SW480 (cell line): ENCODE measurements at regions not wholly inside any gene's neighbourhood (a gene's known extent, or its start where the extent isn't known, plus 50 kb on each side); places are given as distances from the start of the nearest gene placed in this dataset.
"Not testable (repeated sequence)": the region's sequence is repeated elsewhere in the genome, so short reads cannot be mapped to it uniquely, and the experiment has no call there.

Experiments
- DNase-seq: peaks from one replicate; pipeline ENCODE4 v3.0.0-alpha.2; 2016; ENCODE audit warnings: low spot score

DNA sequence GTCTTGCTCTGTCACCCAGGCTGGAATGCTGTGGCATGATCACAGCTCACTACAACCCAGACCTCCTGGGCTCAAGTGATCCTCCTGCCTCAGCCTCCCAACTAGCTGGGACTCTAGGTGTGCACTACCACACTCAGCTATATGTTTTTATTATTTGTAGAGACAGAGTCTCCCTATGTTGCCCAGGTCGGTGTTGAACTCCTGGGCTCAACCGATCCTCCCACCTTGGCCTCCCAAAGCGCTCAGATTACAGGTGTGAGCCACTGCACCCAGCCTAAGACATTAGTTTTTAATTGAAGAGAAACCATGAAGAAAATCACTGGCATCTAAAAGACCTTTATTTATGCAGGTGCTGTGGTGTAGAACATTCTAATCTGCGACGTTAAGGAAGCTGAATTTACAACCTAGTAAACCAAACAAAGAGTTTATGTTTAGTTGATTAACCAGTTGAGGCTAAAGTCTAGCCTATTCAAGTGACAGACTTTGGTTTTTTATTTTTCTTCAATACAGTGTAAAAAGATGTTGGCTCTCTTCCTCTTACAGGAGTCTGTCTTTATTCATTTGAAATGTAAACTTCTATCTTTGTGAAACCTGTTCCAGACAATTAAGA lies 52.5 kb upstream of the NBL1 start:
- DNase-seq, result no peak

DNA sequence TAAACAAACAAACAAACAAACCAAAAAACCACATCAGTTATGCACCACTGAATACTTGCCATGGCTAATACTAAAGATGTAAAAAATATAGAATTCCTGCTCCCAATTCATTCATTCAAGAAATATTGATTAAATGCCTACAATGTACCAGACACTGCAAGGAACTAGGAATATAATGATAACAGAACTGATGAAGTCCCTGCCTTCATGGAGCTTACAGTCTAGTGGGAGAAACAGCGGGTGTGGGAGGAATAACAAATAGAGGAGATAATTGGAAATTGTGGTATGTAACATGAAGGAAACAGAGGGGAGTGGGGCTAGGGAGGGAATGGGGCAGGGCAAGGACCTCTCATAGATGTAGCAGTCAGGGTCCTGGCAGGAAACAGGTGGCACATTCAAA lies 58.6 kb upstream of the NBL1 start:
- DNase-seq, result no peak

DNA sequence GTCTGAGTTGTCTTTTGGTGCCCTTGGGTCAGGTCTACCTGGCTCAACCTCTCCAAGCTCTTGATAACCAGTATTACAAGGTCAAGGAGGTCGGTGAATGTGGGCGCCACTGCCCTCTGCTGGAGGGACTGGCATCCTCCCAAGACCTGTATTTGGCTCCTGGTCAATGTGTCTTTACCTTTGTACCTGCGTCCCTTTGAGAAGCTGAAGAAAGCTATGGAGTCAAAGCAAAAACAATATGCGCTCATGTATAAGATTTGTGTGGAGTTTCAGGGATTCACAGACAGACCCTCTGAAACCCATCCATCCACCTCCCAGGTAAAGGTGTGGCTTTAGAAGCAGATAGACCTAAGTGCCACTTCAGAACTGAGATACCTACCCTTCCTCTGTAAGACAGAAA lies 61.8 kb upstream of the NBL1 start:
- peak; percentile 27 for DNase-seq

DNA sequence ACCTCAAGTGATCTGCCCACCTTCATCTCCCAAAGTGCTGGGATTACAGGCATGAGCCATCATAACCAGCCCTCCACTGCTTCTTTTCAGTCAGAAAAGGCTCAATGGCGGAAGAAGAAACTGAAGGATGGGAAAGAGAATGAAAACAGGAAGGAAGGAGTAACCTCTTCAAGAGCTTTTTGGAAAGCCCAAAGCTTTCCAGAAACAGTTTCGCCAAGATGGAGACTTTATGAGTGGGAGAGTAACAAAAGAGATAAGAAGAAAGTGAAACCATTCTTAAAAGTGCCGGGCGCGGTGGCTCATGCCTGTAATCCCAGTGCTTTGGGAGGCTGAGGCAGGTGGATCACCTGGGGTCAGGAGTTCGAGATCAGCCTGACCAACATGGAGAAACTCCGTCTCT lies 62.7 kb upstream of the NBL1 start:
- DNase-seq, result no peak

DNA sequence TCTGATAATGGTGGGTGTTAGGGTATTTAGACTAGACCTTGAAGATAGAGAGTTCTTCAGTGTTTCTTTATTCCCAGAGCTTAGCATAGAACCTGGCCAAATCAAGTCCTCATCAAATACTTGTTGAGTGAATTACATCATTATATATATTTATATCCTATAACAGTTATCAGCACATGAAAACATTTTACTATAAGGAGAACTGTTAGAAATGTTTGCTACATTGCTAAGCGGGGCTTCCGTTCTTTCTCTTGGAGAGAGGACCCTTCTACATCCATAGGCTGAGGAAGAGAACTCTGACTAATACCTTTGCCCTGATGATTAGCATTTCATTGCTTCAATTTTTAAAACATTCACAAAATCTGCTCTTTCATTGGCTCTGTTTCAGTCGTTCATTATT lies 66.5 kb upstream of the NBL1 start:
- DNase-seq, result no peak

DNA sequence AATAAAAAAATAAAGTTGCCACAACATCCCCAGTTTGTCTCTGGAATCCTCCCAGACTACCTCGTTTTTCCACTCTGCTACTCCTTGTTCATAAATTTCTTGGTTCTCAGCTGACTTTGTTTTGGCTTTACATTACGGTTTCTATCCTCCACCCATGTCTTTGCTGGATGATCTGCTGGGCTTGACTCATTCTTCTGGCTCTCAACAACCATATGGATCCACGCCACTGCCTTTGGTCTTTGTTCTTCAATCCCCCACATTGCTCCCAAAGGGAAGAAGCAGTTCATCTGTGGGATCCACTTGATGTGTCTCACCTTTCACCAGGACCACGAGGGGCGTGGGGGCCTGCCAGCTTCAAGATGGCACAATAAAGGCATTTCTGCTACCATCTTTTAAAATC lies 67.1 kb upstream of the NBL1 start:
- no peak for DNase-seq

DNA sequence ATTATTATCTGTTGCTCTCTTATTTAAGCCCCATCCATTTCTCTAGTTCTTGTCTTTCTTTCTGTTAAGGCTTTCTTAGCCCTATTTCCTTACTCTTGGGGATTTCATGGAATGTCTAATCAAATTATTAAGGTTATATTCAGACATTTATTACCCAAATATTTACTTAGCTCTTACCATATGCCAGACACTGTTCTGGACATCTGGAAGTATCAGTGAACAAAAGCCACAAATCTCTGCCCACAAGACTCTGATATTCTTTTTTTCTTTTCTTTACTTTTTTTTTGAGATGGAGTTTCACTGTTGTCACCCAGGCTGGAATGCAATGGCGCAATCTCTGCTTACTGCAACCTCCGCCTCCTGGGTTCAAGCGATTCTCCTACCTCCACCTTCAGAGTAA lies 74.3 kb upstream of the NBL1 start:
- no peak for DNase-seq

DNA sequence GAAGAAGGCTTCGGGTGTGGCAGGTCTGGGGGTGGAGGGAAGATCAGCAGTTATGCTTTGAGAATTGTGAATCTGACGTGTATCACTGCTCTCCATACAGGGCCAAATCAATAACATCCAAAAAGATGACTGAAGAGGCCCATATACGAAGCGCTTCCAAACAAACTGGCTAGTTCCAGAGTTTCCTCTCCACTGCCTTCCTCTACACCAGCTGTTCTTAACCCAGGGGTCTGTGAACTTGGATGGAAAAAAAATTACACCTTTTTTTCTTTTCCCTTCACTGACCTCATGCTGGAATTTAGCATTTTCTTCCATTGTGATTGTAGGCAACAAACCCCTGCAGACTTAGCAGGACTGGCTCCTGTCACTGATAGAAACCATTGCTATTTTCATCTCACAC lies 77.1 kb upstream of the NBL1 start:
- DNase-seq, result no peak

DNA sequence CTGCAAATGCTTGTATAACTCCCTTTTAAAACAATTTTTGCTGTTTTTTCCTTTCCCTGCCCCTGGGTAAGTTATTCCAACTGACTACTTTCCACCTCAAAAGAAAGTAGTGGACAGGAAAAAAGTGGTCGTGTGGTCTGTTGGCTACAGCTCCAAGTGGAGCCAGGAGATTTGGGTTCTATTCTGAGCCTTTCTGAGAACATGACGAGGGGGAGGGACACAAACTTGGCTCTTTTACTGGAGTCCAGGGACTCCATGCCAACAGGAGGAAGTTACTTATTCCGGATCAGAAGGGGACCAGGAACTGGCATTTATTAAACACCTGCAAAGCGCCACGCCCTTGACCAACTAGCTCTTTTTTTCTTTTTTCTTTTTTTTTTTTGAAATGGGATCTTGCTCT lies 79.0 kb upstream of the CAPZB start:
- DNase-seq, result no peak

DNA sequence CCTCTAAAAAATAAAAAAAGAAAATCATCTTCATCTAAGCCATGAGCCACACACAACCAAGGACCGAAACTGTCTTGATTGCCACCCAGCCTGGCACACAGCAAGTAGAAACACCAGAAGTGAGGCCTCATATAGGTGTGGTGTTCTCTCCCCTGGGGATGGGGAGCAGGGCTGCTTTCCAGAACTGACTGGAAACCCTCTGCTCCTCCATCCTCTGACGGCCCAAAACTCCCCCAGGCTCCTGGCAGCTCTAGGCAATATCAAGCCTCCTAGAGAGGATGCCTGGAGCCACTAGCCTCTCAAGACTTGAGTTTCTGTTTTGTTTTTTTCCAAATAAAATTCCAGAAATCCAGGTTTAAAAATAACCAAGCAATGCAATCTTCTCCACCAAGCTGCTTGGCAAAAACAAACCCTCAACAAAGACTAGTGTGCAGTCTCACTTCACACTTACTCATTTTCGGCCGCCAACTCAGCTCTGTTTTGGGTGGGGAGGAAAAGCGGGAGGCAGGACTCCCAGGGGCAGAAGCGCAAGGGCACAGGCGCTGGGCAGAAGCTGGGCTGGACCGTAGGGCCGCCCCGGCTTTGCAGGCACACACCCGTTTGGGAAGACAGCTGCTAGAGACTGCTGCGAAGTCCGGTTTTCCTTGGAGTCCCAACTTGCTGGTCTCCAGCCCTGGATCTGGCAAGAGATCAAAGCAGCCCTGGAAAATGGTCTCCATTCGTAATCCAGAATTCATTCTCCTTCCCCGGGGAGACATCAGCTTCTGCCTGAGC lies 78.2 kb upstream of the CAPZB start:
- no peak for DNase-seq

DNA sequence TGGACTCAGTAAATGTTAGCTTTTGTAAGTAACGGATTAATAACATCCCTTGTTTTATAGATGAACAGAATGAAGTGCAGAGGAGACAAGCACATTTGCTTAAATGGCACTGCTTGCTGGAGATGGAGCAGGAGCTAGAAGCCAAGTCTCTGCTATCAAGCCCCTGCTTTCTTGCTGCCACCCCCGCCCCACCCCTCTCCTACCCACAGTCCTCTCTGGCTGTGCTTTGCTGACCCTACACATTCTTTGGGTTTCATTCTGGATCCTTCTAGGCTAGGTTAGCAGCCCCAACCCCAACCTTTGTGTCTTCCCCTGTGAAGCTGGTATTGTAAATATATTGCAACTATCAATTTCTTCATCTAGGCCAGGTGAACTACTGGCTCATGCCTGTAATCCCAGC lies 77.5 kb upstream of the CAPZB start:
- DNase-seq, result no peak

DNA sequence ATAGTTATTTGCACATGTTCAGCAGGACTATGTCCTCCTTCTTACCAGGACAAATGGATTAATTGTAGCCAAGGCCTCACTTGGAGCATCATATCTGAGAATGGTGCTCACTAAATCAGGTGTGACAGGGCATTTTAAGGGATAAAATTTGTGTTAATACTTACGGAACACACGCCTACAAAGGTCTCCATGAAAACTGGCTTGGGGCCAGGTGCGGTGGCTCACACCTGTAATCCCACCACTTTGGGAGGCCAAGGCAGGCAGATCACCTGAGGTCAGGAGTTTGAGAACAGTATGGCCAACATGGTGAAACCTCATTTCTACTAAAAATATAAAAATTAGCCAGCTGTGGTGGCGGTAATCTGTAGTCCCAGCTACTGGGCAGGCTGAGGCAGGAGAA lies 75.1 kb upstream of the CAPZB start:
- DNase-seq, result no peak

DNA sequence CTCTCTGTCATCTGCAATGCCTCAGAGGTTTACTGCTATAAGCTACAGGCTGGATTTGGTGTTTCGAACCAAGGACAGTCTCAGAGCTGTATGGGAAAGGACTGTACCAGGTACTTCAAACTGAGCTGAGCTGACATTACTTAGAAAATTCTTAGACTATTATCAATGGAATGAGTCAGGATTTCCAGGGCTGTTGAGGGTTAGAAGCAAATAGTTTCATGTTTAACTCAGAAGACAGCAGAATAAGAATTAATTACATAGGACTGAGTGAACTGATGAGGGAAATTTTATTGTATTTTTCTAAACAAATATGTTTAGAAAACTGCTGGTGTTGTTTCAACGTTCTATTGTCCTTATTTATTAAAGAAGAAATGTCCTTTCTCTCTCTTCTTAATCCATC lies 74.3 kb upstream of the CAPZB start:
- DNase-seq, result no peak

DNA sequence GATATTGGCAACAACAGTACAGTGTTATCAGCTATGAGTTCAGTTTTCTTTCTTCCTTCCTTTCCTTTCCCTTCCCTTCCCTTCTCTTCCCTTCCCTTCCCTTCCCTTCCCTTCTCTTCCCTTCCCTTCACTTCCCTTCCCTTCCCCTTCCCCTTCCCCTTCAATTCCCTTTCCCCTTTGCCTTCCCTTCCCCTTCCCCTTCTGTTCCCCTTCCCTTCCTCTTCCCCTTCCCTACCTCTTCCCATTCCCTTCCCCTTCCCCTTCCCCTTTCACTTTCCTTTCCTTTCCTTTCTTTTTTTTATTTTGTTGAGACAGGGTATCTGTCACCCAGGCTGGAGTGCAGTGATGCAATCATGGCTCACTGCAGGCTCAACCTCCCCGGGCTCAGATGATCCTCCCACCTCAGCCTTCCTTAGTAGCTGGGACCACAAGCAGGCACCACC lies 72.3 kb upstream of the CAPZB start:
- no peak for DNase-seq

DNA sequence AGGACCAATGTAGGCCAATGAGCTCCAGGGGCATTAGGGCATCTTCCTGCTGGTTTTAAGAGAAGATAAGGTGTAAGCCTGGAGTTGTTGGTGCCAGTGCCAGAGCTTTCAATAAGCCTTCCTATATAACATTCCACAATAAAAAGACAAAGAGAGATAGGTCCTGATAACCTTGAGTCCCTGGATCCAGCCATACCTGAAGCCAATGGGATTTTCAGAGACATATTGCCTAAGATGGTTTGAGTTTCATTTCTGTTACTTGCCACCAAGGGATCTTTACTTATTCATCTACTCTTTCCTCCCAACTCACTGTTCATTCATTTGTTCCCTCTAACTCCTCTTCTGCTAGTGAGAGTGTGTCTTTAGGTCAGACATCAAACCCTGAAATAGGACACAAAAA lies 68.8 kb upstream of the CAPZB start:
- no peak for DNase-seq

DNA sequence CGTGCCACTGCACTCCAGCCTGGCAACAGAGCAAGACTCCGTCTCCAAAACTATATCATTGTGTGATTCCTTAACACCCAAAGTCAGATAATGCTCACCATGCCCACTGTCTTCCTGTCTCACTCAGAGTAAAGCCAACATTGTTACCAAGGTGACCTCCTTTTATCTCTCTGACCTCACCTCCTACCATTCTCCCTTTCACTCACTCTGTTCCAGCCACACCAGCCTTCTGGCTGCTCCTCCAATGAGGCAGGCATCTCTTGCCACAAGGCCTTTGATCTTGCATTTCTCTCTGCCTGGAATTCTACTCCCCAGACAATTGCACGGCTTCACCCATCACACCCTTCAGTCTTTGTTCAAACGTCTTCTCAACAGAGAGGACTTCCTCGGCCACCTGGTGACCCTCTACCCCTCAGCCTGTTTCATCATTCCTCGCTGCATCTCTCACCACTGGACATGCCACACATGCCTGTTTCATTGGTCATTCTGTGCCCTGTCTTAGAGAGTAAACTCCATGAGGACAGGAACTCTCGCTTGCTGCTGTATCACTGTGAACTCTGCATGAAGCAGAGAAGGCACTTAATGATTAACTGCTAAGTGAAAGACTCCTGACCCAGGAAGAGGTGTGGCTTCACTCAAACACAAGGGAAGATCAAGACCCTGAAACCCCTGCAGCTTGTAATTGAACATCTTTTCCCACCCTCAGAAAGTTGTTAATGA lies 67.1 kb upstream of the CAPZB start:
- peak; percentile 17 for DNase-seq

DNA sequence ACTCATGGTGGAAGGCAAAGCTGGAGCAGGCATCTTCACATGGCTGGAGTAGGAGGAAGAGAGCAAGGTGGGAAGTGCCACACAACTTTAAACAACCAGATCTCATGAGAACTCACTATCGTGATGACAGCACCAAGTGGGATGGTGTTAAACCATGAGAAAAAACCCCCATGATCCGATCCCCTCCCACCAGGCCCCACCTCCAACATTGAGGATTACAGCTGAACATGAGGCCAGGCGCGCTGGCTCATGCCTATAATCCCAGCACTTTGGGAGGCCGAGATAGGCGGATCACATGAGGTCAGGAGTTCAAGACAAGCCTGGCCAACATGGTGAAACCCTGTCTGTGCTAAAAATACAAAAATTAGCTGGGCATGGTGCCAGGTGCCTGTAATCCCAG lies 66.5 kb upstream of the CAPZB start:
- not testable (repeated sequence) for DNase-seq

DNA sequence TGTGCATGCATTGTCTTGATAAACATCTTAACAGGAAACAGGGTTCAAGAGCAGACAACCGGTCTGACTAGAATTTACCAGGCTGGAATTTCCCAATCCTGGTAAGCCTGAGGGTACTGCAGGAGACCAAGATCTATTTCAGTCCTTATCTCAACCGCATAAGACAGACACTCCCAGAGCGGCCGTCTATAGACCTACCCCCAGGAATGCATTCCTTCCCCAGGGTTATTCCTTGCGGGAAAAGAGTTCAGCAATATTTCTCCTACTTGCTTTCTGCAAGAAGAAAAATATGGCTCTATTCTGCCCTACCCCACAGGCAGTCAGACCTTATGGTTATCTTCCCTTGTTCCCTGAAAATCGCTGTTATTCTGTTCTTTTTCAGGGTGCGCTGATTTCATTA lies 65.1 kb upstream of the CAPZB start:
- not testable (repeated sequence) for DNase-seq

DNA sequence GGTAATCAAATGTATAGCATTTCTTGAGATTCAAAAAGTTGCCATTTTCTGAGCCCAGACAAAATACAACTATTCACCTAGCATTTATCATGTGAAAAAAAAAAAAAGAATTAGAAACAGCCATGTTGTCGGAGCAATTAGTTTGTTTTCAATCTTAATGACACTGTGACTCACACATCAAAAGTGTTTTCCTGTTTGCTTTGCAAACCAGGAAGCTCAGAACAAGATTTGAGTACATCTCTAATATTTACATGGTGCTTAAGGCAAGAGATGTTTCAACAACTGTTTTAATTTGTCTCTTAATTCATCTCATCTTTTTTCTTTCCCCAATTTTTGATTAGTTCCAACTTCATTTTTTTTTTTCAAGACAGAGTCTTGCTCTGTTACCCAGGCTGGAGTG lies 62.5 kb upstream of the CAPZB start:
- DNase-seq, result peak; percentile 20

DNA sequence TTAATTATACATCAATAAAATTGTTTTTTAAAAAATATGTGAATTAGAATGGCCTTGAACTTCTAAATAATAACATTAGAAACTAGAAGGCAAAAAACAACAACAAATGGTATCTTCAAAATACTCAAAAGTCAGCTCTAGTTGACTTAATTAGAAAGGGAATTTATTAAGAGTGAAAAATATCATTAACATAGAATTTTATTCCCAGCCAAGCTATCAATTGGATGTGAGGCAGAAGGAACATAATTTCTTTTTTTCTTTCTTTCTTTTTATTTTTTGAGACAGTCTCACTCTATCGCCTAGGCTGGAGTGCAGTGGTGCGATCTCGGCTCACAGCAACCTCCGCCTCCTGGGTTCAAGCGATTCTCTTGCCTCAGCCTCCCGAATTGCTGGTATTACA lies 51.2 kb upstream of the CAPZB start:
- no peak for DNase-seq

DNA sequence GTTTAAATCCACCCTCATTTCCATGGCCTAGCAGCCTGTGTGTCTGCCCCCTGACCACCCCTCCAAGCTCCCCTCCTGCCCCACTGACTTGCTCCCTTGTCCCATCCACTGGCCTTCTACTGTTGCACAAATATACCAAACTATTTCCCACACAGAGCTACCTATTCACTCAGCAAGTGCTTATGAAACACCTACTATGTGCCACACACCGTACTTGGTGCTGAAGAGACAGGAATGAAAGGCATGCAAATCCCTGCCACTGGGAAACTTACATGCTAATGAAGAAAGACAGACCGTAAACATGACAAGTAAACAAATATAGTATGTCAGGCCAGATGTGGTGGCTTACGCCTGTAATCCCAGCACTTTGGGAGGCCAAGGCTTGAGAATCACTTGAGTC lies 49.9 kb upstream of the CAPZB start:
- DNase-seq, result no peak
